Astrocyte (in vitro differentiated cells and primary cell): ENCODE measurements at regions not wholly inside any gene's neighbourhood (a gene's known extent, or its start where the extent isn't known, plus 50 kb on each side); places are given as distances from the start of the nearest gene placed in this dataset.

Experiments
- DNase-seq: peaks from one replicate; pipeline ENCODE4 v3.0.0-alpha.2; 2010; ENCODE audit warnings: low read depth
- FAIRE-seq: peaks from 2 replicates; lab custom pipeline; 2011; peaks lifted over from hg19 to GRCh38; lab: Jason Lieb, UNC
- H2AFZ ChIP-seq: 2 replicates; pipeline ENCODE4 v1.6.0; 2012; ENCODE audit warnings: low read depth, low read length, inconsistent platforms
- H3K27ac ChIP-seq: 2 replicates; pipeline ENCODE4 v1.5.1; 2011; ENCODE audit warnings: low read depth, low read length, inconsistent platforms
- H3K27me3 ChIP-seq: 2 replicates; pipeline ENCODE4 v1.6.0; 2011; ENCODE audit warnings: low read length, inconsistent platforms; ENCODE audit not compliant: insufficient read depth
- H3K36me3 ChIP-seq: 2 replicates; pipeline ENCODE4 v1.5.1; 2011; ENCODE audit warnings: low read length, inconsistent platforms; ENCODE audit not compliant: insufficient read depth
- H3K4me1 ChIP-seq: 2 replicates; pipeline ENCODE4 v1.5.1; 2011; ENCODE audit warnings: low read length, inconsistent platforms; ENCODE audit not compliant: insufficient read depth
- H3K4me2 ChIP-seq: 2 replicates; pipeline ENCODE4 v1.6.0; 2012; ENCODE audit warnings: low read length, inconsistent platforms
- H3K4me3 ChIP-seq: 2 replicates; pipeline ENCODE4 v1.5.1; 2011; ENCODE audit warnings: low read depth, mild to moderate bottlenecking, low read length, inconsistent platforms; ENCODE audit not compliant: insufficient read depth
- H3K79me2 ChIP-seq: 2 replicates; pipeline ENCODE4 v1.6.0; 2012; ENCODE audit warnings: mild to moderate bottlenecking, low read length, inconsistent platforms; ENCODE audit not compliant: insufficient read depth
- H3K9ac ChIP-seq: 2 replicates; pipeline ENCODE4 v1.6.0; 2012; ENCODE audit warnings: mild to moderate bottlenecking, low read length, inconsistent platforms
- H3K9me3 ChIP-seq: 2 replicates; pipeline ENCODE4 v1.5.1; 2012; ENCODE audit warnings: low read depth, mild to moderate bottlenecking, low read length, inconsistent platforms; ENCODE audit not compliant: insufficient read depth
- H4K20me1 ChIP-seq: 2 replicates; pipeline ENCODE4 v1.6.0; 2012; ENCODE audit warnings: low read length, inconsistent platforms; ENCODE audit not compliant: insufficient read depth
- H3K27ac Mint-ChIP-seq: one replicate; pipeline ENCODE4 v1.8.0; 2021; ENCODE audit warnings: mild to moderate bottlenecking, mixed read lengths; ENCODE audit not compliant: unreplicated experiment
- H3K27me3 Mint-ChIP-seq: one replicate; pipeline ENCODE4 v1.8.0; 2021; ENCODE audit warnings: low read depth, mixed read lengths; ENCODE audit not compliant: unreplicated experiment
- H3K36me3 Mint-ChIP-seq: one replicate; pipeline ENCODE4 v1.8.0; 2021; ENCODE audit warnings: low read depth, mixed read lengths; ENCODE audit not compliant: unreplicated experiment
- H3K4me1 Mint-ChIP-seq: one replicate; pipeline ENCODE4 v1.8.0; 2021; ENCODE audit warnings: low read depth, mixed read lengths; ENCODE audit not compliant: unreplicated experiment
- H3K4me3 Mint-ChIP-seq: one replicate; pipeline ENCODE4 v1.8.0; 2021; ENCODE audit warnings: mild to moderate bottlenecking, moderate library complexity, mixed read lengths; ENCODE audit not compliant: unreplicated experiment
- H3K9me3 Mint-ChIP-seq: one replicate; pipeline ENCODE4 v1.8.0; 2021; ENCODE audit warnings: mild to moderate bottlenecking, mixed read lengths; ENCODE audit not compliant: unreplicated experiment
- EZH2 ChIP-seq: IDR thresholded peaks from 2 replicates; pipeline ENCODE4 v1.6.1; 2012; ENCODE audit warnings: mild to moderate bottlenecking, low read length, inconsistent platforms; ENCODE audit not compliant: insufficient read depth
- TF ChIP-seq, protein P1 (sequence below): IDR thresholded peaks from 2 replicates; pipeline ENCODE4 v1.5.1; 2011; ENCODE audit warnings: low read depth, mild to moderate bottlenecking, inconsistent platforms, low read length, moderate library complexity; ENCODE audit not compliant: insufficient read depth

DNA sequence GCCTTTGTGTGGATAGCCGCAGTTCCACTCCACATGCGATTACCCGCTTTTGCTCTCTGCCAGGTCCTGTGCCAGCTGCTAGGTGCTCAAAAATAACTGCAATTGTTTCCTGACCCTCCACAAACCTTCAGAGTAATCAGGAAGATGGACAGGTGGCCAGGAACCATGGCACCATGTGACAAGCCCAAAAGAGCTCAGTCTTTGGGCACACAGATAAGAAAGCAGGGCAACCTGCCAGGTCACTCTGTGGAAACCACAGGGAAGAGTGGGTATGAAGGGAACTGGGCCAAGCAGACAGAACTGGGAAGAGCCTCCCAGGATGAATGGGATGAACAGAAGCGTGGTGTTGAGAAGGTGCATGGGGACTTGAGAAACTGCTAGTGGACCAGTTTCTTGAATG, 79.4 kb upstream of the AGAP1 start:
- Histone ChIP-seq H3K36me3 (no peaks in the 10 kb centered on the region), H3K4me2 (no peak overlapping the region), H3K9ac (no peak overlapping the region), H3K4me3 (no peak overlapping the region), H3K27ac (no peak overlapping the region), H3K9me3 (no peaks in the 10 kb centered on the region), H3K27me3 (peaks cover 5% of the 10 kb centered on the region), H3K4me1 (no peaks in the 10 kb centered on the region), H4K20me1 (no peaks in the 10 kb centered on the region), H3K79me2 (no peaks in the 10 kb centered on the region), H2AFZ (no peak overlapping the region)
- Mint-ChIP-seq H3K27ac (no peak overlapping the region), H3K27me3 (peaks cover 10% of the 10 kb centered on the region), H3K4me1 (peaks cover 8% of the 10 kb centered on the region), H3K4me3 (no peak overlapping the region), H3K36me3 (peaks cover 2% of the 10 kb centered on the region), H3K9me3 (no peaks in the 10 kb centered on the region)
- FAIRE-seq (no peak), DNase-seq (no peak)
- no peak for TF ChIP-seq EZH2
- TF ChIP-seq, protein P1, sequence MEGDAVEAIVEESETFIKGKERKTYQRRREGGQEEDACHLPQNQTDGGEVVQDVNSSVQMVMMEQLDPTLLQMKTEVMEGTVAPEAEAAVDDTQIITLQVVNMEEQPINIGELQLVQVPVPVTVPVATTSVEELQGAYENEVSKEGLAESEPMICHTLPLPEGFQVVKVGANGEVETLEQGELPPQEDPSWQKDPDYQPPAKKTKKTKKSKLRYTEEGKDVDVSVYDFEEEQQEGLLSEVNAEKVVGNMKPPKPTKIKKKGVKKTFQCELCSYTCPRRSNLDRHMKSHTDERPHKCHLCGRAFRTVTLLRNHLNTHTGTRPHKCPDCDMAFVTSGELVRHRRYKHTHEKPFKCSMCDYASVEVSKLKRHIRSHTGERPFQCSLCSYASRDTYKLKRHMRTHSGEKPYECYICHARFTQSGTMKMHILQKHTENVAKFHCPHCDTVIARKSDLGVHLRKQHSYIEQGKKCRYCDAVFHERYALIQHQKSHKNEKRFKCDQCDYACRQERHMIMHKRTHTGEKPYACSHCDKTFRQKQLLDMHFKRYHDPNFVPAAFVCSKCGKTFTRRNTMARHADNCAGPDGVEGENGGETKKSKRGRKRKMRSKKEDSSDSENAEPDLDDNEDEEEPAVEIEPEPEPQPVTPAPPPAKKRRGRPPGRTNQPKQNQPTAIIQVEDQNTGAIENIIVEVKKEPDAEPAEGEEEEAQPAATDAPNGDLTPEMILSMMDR: no peak

DNA sequence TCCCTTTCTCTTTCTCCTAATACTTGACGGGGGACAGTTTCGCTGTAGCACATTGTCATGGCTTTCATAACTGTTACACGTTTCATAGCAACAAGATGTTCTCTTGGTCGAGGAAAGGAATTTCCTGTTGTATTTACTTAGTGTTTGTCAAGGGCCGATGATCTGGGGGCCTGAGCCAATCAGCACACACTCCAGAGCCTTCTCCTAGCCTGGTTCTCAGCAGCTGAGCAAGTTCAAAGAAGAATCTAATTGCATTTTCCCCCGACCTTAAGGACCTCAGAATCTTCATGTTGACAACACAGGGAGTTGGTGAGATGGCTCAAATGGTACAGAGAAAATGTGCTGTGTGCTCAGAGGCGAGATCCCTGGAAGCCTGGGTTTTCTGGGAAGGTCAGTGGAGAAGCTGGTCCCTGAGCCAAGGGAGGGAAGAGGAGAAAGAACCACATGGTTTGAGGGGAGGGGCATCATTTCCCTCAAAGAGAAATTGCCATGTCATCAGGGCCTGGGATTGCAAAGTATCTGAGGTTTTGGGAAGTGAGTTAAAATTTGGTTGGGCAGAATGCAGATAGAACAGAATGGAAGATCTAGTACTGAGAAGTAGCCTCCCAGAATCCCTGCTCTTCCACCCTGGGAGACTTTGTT, 76.9 kb upstream of the AGAP1 start:
- no peak for DNase-seq
- no peak overlapping the region for H2AFZ ChIP-seq

GRCh38 chr2:235418918-235419317, 74.9 kb upstream of the AGAP1 start:
- Mint-ChIP-seq H3K27ac (no peak overlapping the region), H3K27me3 (peaks cover 2% of the 10 kb centered on the region), H3K4me3 (no peak overlapping the region), H3K9me3 (peaks cover 8% of the 10 kb centered on the region), H3K36me3 (no peaks in the 10 kb centered on the region), H3K4me1 (peaks cover 8% of the 10 kb centered on the region)
- H3K4me3 ChIP-seq: no peak overlapping the region
- H3K4me2 ChIP-seq: no peak overlapping the region
- no peak overlapping the region for H3K9ac ChIP-seq
- FAIRE-seq: no peak
- H3K79me2 ChIP-seq: no peaks in the 10 kb centered on the region
- H2AFZ ChIP-seq: no peak overlapping the region
- no peaks in the 10 kb centered on the region for H3K9me3 ChIP-seq
- TF ChIP-seq, protein P1: no peak
- no peak for TF ChIP-seq EZH2
- peaks cover under 1% of the 10 kb centered on the region for H3K27me3 ChIP-seq
- no peak overlapping the region for H3K27ac ChIP-seq
- H3K4me1 ChIP-seq: no peaks in the 10 kb centered on the region
- no peak for DNase-seq
- no peaks in the 10 kb centered on the region for H3K36me3 ChIP-seq
- H4K20me1 ChIP-seq: no peaks in the 10 kb centered on the region

More for the DNA sequence above, 76.9 kb upstream of the AGAP1 start:
- H3K36me3 ChIP-seq: no peaks in the 10 kb centered on the region
- H3K79me2 ChIP-seq: no peaks in the 10 kb centered on the region
- no peak overlapping the region for H3K4me3 Mint-ChIP-seq
- H3K27ac Mint-ChIP-seq: no peak overlapping the region
- H4K20me1 ChIP-seq: no peaks in the 10 kb centered on the region
- no peak overlapping the region for H3K4me3 ChIP-seq
- TF ChIP-seq EZH2: no peak
- TF ChIP-seq, protein P1: no peak
- H3K27ac ChIP-seq: no peak overlapping the region
- H3K27me3 Mint-ChIP-seq: peaks cover 8% of the 10 kb centered on the region
- no peaks in the 10 kb centered on the region for H3K4me1 ChIP-seq
- no peak overlapping the region for H3K9ac ChIP-seq
- H3K9me3 ChIP-seq: no peaks in the 10 kb centered on the region
- peaks cover 8% of the 10 kb centered on the region for H3K4me1 Mint-ChIP-seq
- H3K9me3 Mint-ChIP-seq: no peaks in the 10 kb centered on the region
- peaks cover 2% of the 10 kb centered on the region for H3K36me3 Mint-ChIP-seq
- FAIRE-seq: no peak
- no peak overlapping the region for H3K4me2 ChIP-seq
- peaks cover 5% of the 10 kb centered on the region for H3K27me3 ChIP-seq
